WTC11 (cell line): ENCODE measurements at regions not wholly inside any gene's neighbourhood (a gene's known extent, or its start where the extent isn't known, plus 50 kb on each side); places are given as distances from the start of the nearest gene placed in this dataset.

Experiments used
- ATAC-seq: fragments of 200-7000 bp; cut with Tn5 transposase; 2 replicates; pipeline ENCODE4 v1.10.0; 2021; ENCODE audit warnings: mild to moderate bottlenecking, moderate library complexity
- CTCF ChIA-PET: fragments of 300-600 bp; sonication (Branson Sonifier 250); formaldehyde crosslinking; loops from one replicate; lab custom pipeline; 2021; ENCODE audit warnings: antibody characterized with exemption; lab: Charles Lee
- POLR2A ChIA-PET: fragments of 350-600 bp; sonication (Branson Sonifier 250); formaldehyde crosslinking; loops from one replicate; lab custom pipeline; 2021; ENCODE audit warnings: antibody characterized with exemption; lab: Charles Lee
- DNase-seq: peaks from one replicate; pipeline ENCODE4 v3.0.0; 2021; ENCODE audit warnings: low spot score
- H3K27ac Mint-ChIP-seq: 2 replicates; pipeline ENCODE4 v1.8.0; 2021; ENCODE audit warnings: mixed read lengths
- H3K27me3 Mint-ChIP-seq: 2 replicates; pipeline ENCODE4 v1.8.0; 2021; ENCODE audit warnings: low read depth, mild to moderate bottlenecking, moderate library complexity, mixed read lengths
- H3K36me3 Mint-ChIP-seq: 2 replicates; pipeline ENCODE4 v1.8.0; 2021; ENCODE audit warnings: mixed read lengths
- H3K4me1 Mint-ChIP-seq: 2 replicates; pipeline ENCODE4 v1.8.0; 2022; ENCODE audit warnings: mixed read lengths
- H3K4me3 Mint-ChIP-seq: 2 replicates; pipeline ENCODE4 v1.8.0; 2021; ENCODE audit warnings: mild to moderate bottlenecking, moderate library complexity, mixed read lengths
- H3K9me3 Mint-ChIP-seq: 2 replicates; pipeline ENCODE4 v1.8.0; 2021; ENCODE audit warnings: mixed read lengths
- ATF1 ChIP-seq: sonication (generic); formaldehyde crosslinking; IDR thresholded peaks from 2 replicates; pipeline ENCODE4 v1.8.1; 2023; ENCODE audit warnings: mild to moderate bottlenecking, moderate library complexity, missing genetic modification reagents
- CBFB ChIP-seq: sonication (generic); formaldehyde crosslinking; IDR thresholded peaks from 2 replicates; pipeline ENCODE4 v1.8.1; 2022; ENCODE audit warnings: mild to moderate bottlenecking, low read depth, missing genetic modification reagents
- FOXJ3 ChIP-seq: sonication (generic); formaldehyde crosslinking; IDR thresholded peaks from 2 replicates; pipeline ENCODE4 v1.9.0; 2021; ENCODE audit warnings: missing genetic modification reagents, mild to moderate bottlenecking, borderline replicate concordance
- FOXK1 ChIP-seq: sonication (generic); formaldehyde crosslinking; IDR thresholded peaks from 2 replicates; pipeline ENCODE4 v1.8.0; 2022; ENCODE audit warnings: mild to moderate bottlenecking, moderate library complexity, missing genetic modification reagents
- HMGA2 ChIP-seq: fragments of 250-450 bp; sonication (Bioruptor Pico); IDR thresholded peaks from 2 replicates; pipeline ENCODE4 v1.4.0; 2021; ENCODE audit warnings: mild to moderate bottlenecking, moderate library complexity
- IRF2 ChIP-seq: sonication (generic); formaldehyde crosslinking; IDR thresholded peaks from 2 replicates; pipeline ENCODE4 v1.8.0; 2022; ENCODE audit warnings: low read depth, missing genetic modification reagents, borderline replicate concordance
- JAZF1 ChIP-seq: fragments of 250-450 bp; sonication (Bioruptor Pico); IDR thresholded peaks from 2 replicates; pipeline ENCODE4 v1.9.0; 2021; ENCODE audit warnings: moderate library complexity, mild to moderate bottlenecking, inconsistent platforms
- MAX ChIP-seq: sonication (generic); formaldehyde crosslinking; IDR thresholded peaks from 2 replicates; pipeline ENCODE4 v1.8.0; 2022; ENCODE audit warnings: mild to moderate bottlenecking, missing genetic modification reagents
- MYBL2 ChIP-seq: sonication (generic); formaldehyde crosslinking; IDR thresholded peaks from 2 replicates; pipeline ENCODE4 v1.8.1; 2023; ENCODE audit warnings: mild to moderate bottlenecking, moderate library complexity, missing genetic modification reagents
- NFATC4 ChIP-seq: fragments of 250-450 bp; sonication (Bioruptor Pico); IDR thresholded peaks from 2 replicates; pipeline ENCODE4 v1.9.0; 2021; ENCODE audit warnings: mild to moderate bottlenecking
- NR3C1 ChIP-seq: sonication (generic); formaldehyde crosslinking; conservative IDR thresholded peaks from 2 replicates; pipeline ENCODE4 v1.8.1; 2023; ENCODE audit warnings: low read depth, mild to moderate bottlenecking, missing genetic modification reagents
- PREB ChIP-seq: sonication (generic); formaldehyde crosslinking; IDR thresholded peaks from 2 replicates; pipeline ENCODE4 v1.8.1; 2022; ENCODE audit warnings: mild to moderate bottlenecking, missing genetic modification reagents, moderate library complexity, borderline replicate concordance
- SP1 ChIP-seq: sonication (generic); formaldehyde crosslinking; conservative IDR thresholded peaks from 2 replicates; pipeline ENCODE4 v1.8.1; 2022; ENCODE audit warnings: missing genetic modification reagents
- STAT6 ChIP-seq: sonication (generic); formaldehyde crosslinking; conservative IDR thresholded peaks from 2 replicates; pipeline ENCODE4 v1.8.1; 2023; ENCODE audit warnings: mild to moderate bottlenecking, low read depth, missing genetic modification reagents, moderate library complexity
- USF2 ChIP-seq: sonication (generic); formaldehyde crosslinking; IDR thresholded peaks from 2 replicates; pipeline ENCODE4 v1.8.1; 2023; ENCODE audit warnings: mild to moderate bottlenecking, missing genetic modification reagents, moderate library complexity
- ZBTB21 ChIP-seq: sonication (generic); formaldehyde crosslinking; IDR thresholded peaks from 2 replicates; pipeline ENCODE4 v1.8.1; 2023; ENCODE audit warnings: mild to moderate bottlenecking, missing genetic modification reagents, borderline replicate concordance
- ZMAT4 ChIP-seq: fragments of 250-450 bp; sonication (Bioruptor Pico); IDR thresholded peaks from 2 replicates; pipeline ENCODE4 v1.9.0; 2021; ENCODE audit warnings: mild to moderate bottlenecking
- ZNF121 ChIP-seq: sonication (generic); formaldehyde crosslinking; IDR thresholded peaks from 2 replicates; pipeline ENCODE4 v1.8.0; 2023; ENCODE audit warnings: missing genetic modification reagents
- ZNF138 ChIP-seq: sonication (generic); formaldehyde crosslinking; conservative IDR thresholded peaks from 2 replicates; pipeline ENCODE4 v1.8.1; 2022; ENCODE audit warnings: mild to moderate bottlenecking, moderate library complexity, missing genetic modification reagents
- TF ChIP-seq, protein P1 (sequence below): sonication (generic); formaldehyde crosslinking; conservative IDR thresholded peaks from 2 replicates; pipeline ENCODE4 v1.8.1; 2022; ENCODE audit warnings: mild to moderate bottlenecking, missing genetic modification reagents
- TF ChIP-seq, protein P2 (sequence below): sonication (generic); formaldehyde crosslinking; IDR thresholded peaks from 2 replicates; pipeline ENCODE4 v1.8.1; 2023; ENCODE audit warnings: mild to moderate bottlenecking, missing genetic modification reagents, moderate library complexity
- TF ChIP-seq, protein P3 (sequence below): sonication (generic); formaldehyde crosslinking; IDR thresholded peaks from 2 replicates; pipeline ENCODE4 v1.8.1; 2022; ENCODE audit warnings: low read depth, missing genetic modification reagents, borderline replicate concordance
- TF ChIP-seq, protein P4 (sequence below): fragments of 250-450 bp; sonication (Bioruptor Pico); conservative IDR thresholded peaks from 2 replicates; pipeline ENCODE4 v1.9.0; 2021; ENCODE audit warnings: mild to moderate bottlenecking

DNA sequence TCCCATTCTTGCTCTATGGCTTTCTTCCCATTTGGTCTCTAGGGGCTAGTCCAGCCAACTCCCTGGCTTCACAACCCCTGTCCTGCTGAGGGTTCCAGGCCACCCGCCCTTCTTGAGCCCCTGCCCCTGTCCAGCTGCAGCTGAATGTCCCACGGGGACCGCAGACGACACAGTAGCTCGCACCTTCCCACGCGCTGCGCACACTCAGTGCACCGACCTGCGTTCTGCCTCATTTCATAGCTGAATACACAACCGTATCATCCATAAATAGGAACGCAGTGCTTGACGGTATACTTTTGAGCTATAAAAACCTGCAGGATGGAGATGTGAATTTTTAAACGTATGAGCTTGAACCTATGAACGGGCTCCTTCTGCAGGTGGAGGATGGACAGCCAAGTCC, 660.4 kb upstream of the SALL3 start:
- no peaks in the 10 kb centered on the region for H3K4me1 Mint-ChIP-seq
- peaks cover 54% of the 10 kb centered on the region for H3K9me3 Mint-ChIP-seq
- ChIA-PET CTCF (no interaction called here), POLR2A (no interaction called here)
- no peak overlapping the region for H3K27ac Mint-ChIP-seq
- TF ChIP-seq, protein P1, sequence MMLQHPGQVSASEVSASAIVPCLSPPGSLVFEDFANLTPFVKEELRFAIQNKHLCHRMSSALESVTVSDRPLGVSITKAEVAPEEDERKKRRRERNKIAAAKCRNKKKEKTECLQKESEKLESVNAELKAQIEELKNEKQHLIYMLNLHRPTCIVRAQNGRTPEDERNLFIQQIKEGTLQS (CRISPR knock-in tag) = no peak
- TF ChIP-seq ZMAT4 = no peak
- TF ChIP-seq, protein P2, sequence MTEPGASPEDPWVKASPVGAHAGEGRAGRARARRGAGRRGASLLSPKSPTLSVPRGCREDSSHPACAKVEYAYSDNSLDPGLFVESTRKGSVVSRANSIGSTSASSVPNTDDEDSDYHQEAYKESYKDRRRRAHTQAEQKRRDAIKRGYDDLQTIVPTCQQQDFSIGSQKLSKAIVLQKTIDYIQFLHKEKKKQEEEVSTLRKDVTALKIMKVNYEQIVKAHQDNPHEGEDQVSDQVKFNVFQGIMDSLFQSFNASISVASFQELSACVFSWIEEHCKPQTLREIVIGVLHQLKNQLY (CRISPR knock-in tag) = no peak
- no peak for TF ChIP-seq STAT6 (CRISPR knock-in tag)
- no peak for TF ChIP-seq SP1 (CRISPR knock-in tag)
- ATAC-seq (no peak), DNase-seq (no peak)
- no peak overlapping the region for H3K4me3 Mint-ChIP-seq
- no peaks in the 10 kb centered on the region; the same call in 1 of the 2 replicates for H3K27me3 Mint-ChIP-seq
- H3K36me3 Mint-ChIP-seq = peaks cover 26% of the 10 kb centered on the region

GRCh38 chr18:78319961-78320360, 659.7 kb upstream of the SALL3 start:
- no peak for DNase-seq
- H3K27me3 Mint-ChIP-seq = no peaks in the 10 kb centered on the region; the same call in 1 of the 2 replicates
- no peak for ATAC-seq
- H3K4me3 Mint-ChIP-seq = no peak overlapping the region
- ChIA-PET CTCF (no interaction called here), POLR2A (no interaction called here)
- H3K27ac Mint-ChIP-seq = no peak overlapping the region
- H3K36me3 Mint-ChIP-seq = peaks cover 19% of the 10 kb centered on the region
- H3K9me3 Mint-ChIP-seq = peaks cover 47% of the 10 kb centered on the region
- H3K4me1 Mint-ChIP-seq = no peaks in the 10 kb centered on the region
- no peak for TF ChIP-seq IRF2 (CRISPR knock-in tag)
- TF ChIP-seq ZBTB21 = no peak
- no peak for TF ChIP-seq ZNF138
- no peak for TF ChIP-seq PREB (CRISPR knock-in tag)
- TF ChIP-seq ZNF121 (CRISPR knock-in tag) = no peak
- no peak for TF ChIP-seq NR3C1 (CRISPR knock-in tag)
- no peak for TF ChIP-seq ATF1
- TF ChIP-seq FOXK1 (CRISPR knock-in tag) = no peak
- TF ChIP-seq MAX (CRISPR knock-in tag) = no peak
- no peak for TF ChIP-seq FOXJ3
- TF ChIP-seq NFATC4 = no peak
- no peak for TF ChIP-seq HMGA2 (CRISPR knock-in tag)
- TF ChIP-seq, protein P3, sequence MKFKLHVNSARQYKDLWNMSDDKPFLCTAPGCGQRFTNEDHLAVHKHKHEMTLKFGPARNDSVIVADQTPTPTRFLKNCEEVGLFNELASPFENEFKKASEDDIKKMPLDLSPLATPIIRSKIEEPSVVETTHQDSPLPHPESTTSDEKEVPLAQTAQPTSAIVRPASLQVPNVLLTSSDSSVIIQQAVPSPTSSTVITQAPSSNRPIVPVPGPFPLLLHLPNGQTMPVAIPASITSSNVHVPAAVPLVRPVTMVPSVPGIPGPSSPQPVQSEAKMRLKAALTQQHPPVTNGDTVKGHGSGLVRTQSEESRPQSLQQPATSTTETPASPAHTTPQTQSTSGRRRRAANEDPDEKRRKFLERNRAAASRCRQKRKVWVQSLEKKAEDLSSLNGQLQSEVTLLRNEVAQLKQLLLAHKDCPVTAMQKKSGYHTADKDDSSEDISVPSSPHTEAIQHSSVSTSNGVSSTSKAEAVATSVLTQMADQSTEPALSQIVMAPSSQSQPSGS = no peak
- TF ChIP-seq CBFB (CRISPR knock-in tag) = no peak
- TF ChIP-seq, protein P4, sequence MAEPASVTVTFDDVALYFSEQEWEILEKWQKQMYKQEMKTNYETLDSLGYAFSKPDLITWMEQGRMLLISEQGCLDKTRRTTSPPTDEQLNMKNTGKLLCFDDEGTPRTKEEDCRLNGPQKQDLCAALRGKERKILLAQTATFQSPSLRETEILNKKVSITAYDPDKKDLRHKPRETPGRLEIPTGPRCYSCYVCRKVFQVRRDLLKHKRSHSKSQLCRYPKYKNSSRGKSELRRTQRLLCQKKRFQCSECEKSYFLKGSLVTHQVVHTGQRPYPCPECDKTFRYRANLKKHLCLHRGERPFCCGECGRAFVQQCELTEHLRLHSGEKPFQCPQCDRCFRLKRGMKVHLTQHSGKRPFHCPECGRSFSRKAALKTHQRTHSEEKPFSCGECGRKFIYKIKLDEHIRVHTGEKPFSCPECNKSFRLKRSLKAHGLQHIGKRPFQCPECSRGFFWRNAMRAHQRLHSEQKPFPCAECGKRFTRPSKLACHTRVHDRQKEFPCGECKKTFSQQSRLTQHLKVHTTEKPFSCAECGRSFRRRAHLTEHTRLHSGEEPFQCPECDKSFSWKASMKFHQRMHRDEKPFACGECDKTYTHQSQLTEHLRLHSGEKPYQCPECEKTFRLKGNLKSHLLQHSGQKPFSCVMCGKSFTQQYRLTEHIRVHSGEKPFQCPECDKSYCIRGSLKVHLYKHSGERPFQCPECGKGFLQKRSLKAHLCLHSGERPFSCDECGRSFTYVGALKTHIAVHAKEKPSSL (CRISPR knock-in tag) = no peak
- TF ChIP-seq JAZF1 = no peak
- TF ChIP-seq, protein P2 (CRISPR knock-in tag) = no peak
- no peak for TF ChIP-seq USF2
- no peak for TF ChIP-seq MYBL2 (CRISPR knock-in tag)
